H9 (cell line): ENCODE measurements at regions not wholly inside any gene's neighbourhood (a gene's known extent, or its start where the extent isn't known, plus 50 kb on each side); places are given as distances from the start of the nearest gene placed in this dataset.

Source experiments
- DNase-seq: peaks from one replicate; pipeline ENCODE4 v3.0.0-alpha.2; 2017
- H2AFZ ChIP-seq: one replicate; pipeline ENCODE4 v1.6.1; 2013; ENCODE audit warnings: mild to moderate bottlenecking, low read length, control low read depth, moderate library complexity
- H2AK5ac ChIP-seq: 2 replicates; pipeline ENCODE4 v1.6.1; 2013; ENCODE audit warnings: low read length, control low read depth, mixed read lengths; ENCODE audit not compliant: insufficient read length
- H2BK120ac ChIP-seq: one replicate; pipeline ENCODE4 v1.6.1; 2013; ENCODE audit warnings: low read depth, mild to moderate bottlenecking, low read length, control low read depth, inconsistent platforms; ENCODE audit not compliant: poor library complexity, severe bottlenecking
- H2BK12ac ChIP-seq: 2 replicates; pipeline ENCODE4 v1.6.1; 2013; ENCODE audit warnings: low read length, control low read depth, mixed read lengths, low read depth; ENCODE audit not compliant: insufficient read length
- H2BK15ac ChIP-seq: 2 replicates; pipeline ENCODE4 v1.6.1; 2013; ENCODE audit warnings: low read depth, low read length, control low read depth
- H2BK20ac ChIP-seq: one replicate; pipeline ENCODE4 v1.6.1; 2013; ENCODE audit warnings: low read depth, mild to moderate bottlenecking, low read length, control low read depth, inconsistent platforms; ENCODE audit not compliant: poor library complexity, severe bottlenecking
- H2BK5ac ChIP-seq: 2 replicates; pipeline ENCODE4 v1.6.1; 2013; ENCODE audit warnings: low read length, control low read depth, mixed read lengths; ENCODE audit not compliant: insufficient read length
- H3K14ac ChIP-seq: 2 replicates; pipeline ENCODE4 v1.6.1; 2013; ENCODE audit warnings: low read length, control low read depth; ENCODE audit not compliant: insufficient read depth
- H3K18ac ChIP-seq: 2 replicates; pipeline ENCODE4 v1.6.1; 2013; ENCODE audit warnings: low read depth, mild to moderate bottlenecking, mixed read lengths, low read length, control low read depth; ENCODE audit not compliant: insufficient read length
- H3K23ac ChIP-seq: 2 replicates; pipeline ENCODE4 v1.6.1; 2013; ENCODE audit warnings: low read length, control low read depth, mixed read lengths, low read depth; ENCODE audit not compliant: insufficient read length
- H3K23me2 ChIP-seq: 2 replicates; pipeline ENCODE4 v1.6.1; 2013; ENCODE audit warnings: low read depth, mild to moderate bottlenecking, mixed read lengths, low read length, control low read depth; ENCODE audit not compliant: insufficient read length, poor library complexity, severe bottlenecking
- H3K27ac ChIP-seq: 2 replicates; pipeline ENCODE4 v1.5.1; 2013; ENCODE audit warnings: low read length, control low read depth, mixed read lengths, low read depth; ENCODE audit not compliant: insufficient read length
- H3K27me3 ChIP-seq: 2 replicates; pipeline ENCODE4 v1.6.1; 2013; ENCODE audit warnings: low read length, control low read depth, inconsistent platforms; ENCODE audit not compliant: insufficient read depth
- H3K4ac ChIP-seq: 2 replicates; pipeline ENCODE4 v1.6.1; 2013; ENCODE audit warnings: low read depth, mild to moderate bottlenecking, control low read depth, inconsistent platforms, low read length, moderate library complexity
- H3K4me1 ChIP-seq: 2 replicates; pipeline ENCODE4 v1.6.1; 2013; ENCODE audit warnings: low read length, control low read depth, inconsistent platforms; ENCODE audit not compliant: insufficient read depth
- H3K4me2 ChIP-seq: 2 replicates; pipeline ENCODE4 v1.6.1; 2013; ENCODE audit warnings: low read length, control low read depth, mixed read lengths; ENCODE audit not compliant: insufficient read length, insufficient read depth
- H3K56ac ChIP-seq: 2 replicates; pipeline ENCODE4 v1.6.1; 2013; ENCODE audit warnings: low read depth, mild to moderate bottlenecking, mixed read lengths, low read length, control low read depth; ENCODE audit not compliant: insufficient read length
- H3K79me1 ChIP-seq: 2 replicates; pipeline ENCODE4 v1.6.1; 2013; ENCODE audit warnings: low read depth, mild to moderate bottlenecking, moderate library complexity, low read length, control low read depth, inconsistent platforms; ENCODE audit not compliant: insufficient read depth, poor library complexity, severe bottlenecking
- H3K79me2 ChIP-seq: 2 replicates; pipeline ENCODE4 v1.6.1; 2013; ENCODE audit warnings: low read length, control low read depth, inconsistent platforms; ENCODE audit not compliant: insufficient read depth
- H3K9ac ChIP-seq: 2 replicates; pipeline ENCODE4 v1.6.1; 2013; ENCODE audit warnings: low read length, control low read depth, mixed read lengths; ENCODE audit not compliant: insufficient read length; ENCODE audit errors: extremely low read depth
- H3K9me3 ChIP-seq: one replicate; pipeline ENCODE4 v1.6.1; 2013; ENCODE audit warnings: low read depth, low read length, inconsistent platforms; ENCODE audit not compliant: control insufficient read depth
- H3T11ph ChIP-seq: one replicate; pipeline ENCODE4 v1.6.1; 2013; ENCODE audit warnings: mild to moderate bottlenecking, low read length, control low read depth, inconsistent platforms
- H4K20me1 ChIP-seq: one replicate; pipeline ENCODE4 v1.6.1; 2013; ENCODE audit not compliant: control insufficient read depth, insufficient read length, insufficient read depth
- H4K5ac ChIP-seq: 2 replicates; pipeline ENCODE4 v1.6.1; 2013; ENCODE audit warnings: low read depth, mild to moderate bottlenecking, mixed read lengths, low read length, control low read depth; ENCODE audit not compliant: insufficient read length
- H4K8ac ChIP-seq: replicated peaks from 2 replicates; pipeline ENCODE4 v1.6.1; 2013; ENCODE audit warnings: low read length, control low read depth, mixed read lengths, low read depth; ENCODE audit not compliant: insufficient read length
- H4K91ac ChIP-seq: 2 replicates; pipeline ENCODE4 v1.6.1; 2013; ENCODE audit warnings: low read depth, mild to moderate bottlenecking, moderate library complexity, mixed read lengths, low read length, control low read depth; ENCODE audit not compliant: insufficient read length
- H3K27ac Mint-ChIP-seq, 3 experiments: 2 replicates in 2 of 3; 3 replicates in 1 of 3; pipeline ENCODE4 v1.8.0; 2020 to 2021; ENCODE audit warnings: mixed read lengths in 3 of 3, mild to moderate bottlenecking in 1 of 3, moderate library complexity in 1 of 3
- H3K27me3 Mint-ChIP-seq: 2 replicates; pipeline ENCODE4 v1.8.0; 2021; ENCODE audit warnings: low read depth, mild to moderate bottlenecking, moderate library complexity, mixed read lengths
- H3K36me3 Mint-ChIP-seq, 3 experiments: 2 replicates in 2 of 3; 3 replicates in 1 of 3; pipeline ENCODE4 v1.8.0; 2020 to 2021; ENCODE audit warnings: low read depth in 3 of 3, mixed read lengths in 3 of 3; ENCODE audit not compliant: insufficient read depth in 1 of 3
- H3K4me1 Mint-ChIP-seq, 2 experiments: 2 replicates each; pipeline ENCODE4 v1.8.0; 2020; ENCODE audit warnings: mixed read lengths in 2 of 2
- H3K4me3 Mint-ChIP-seq, 2 experiments: 2 replicates in 1 of 2; 3 replicates in 1 of 2; pipeline ENCODE4 v1.8.0; 2020 to 2021; ENCODE audit warnings: mild to moderate bottlenecking in 2 of 2, mixed read lengths in 2 of 2, moderate library complexity in 1 of 2
- H3K9me3 Mint-ChIP-seq, 2 experiments: 2 replicates in 1 of 2; 3 replicates in 1 of 2; pipeline ENCODE4 v1.8.0; 2020; ENCODE audit warnings: mild to moderate bottlenecking in 2 of 2, mixed read lengths in 2 of 2, moderate library complexity in 1 of 2
- CTCF ChIP-seq: fragments of 200-600 bp; sonication (generic); conservative IDR thresholded peaks from 3 replicates; pipeline ENCODE4 v1.8.0; 2021; ENCODE audit warnings: antibody characterized with exemption, mild to moderate bottlenecking
- WGBS: extraction: QIAGEN DNeasy Blood & Tissue Kit; methylation state at CpG from one replicate; pipeline ENCODE4 v1.1.7; 2013; ENCODE audit warnings: missing lambda C conversion rate, low lambda C conversion rate, mixed read lengths; ENCODE audit not compliant: insufficient read length; ENCODE audit errors: extremely low coverage; 5-methylcytosine and 5-hydroxymethylcytosine counted together

GRCh38 chr20:52427960-52428359 lies 236.4 kb upstream of the ZFP64 start:
- no peak overlapping the region for H3K4ac ChIP-seq
- H2BK12ac ChIP-seq, result no peak overlapping the region
- no peak overlapping the region for H3K27ac Mint-ChIP-seq
- H4K91ac ChIP-seq, result no peak overlapping the region
- H3K4me3 Mint-ChIP-seq, result no peak overlapping the region
- H3K56ac ChIP-seq, result no peak overlapping the region
- H2AFZ ChIP-seq, result no peak overlapping the region
- no peak overlapping the region for H2BK120ac ChIP-seq
- no peak overlapping the region for H3K23ac ChIP-seq
- H2BK20ac ChIP-seq, result no peak overlapping the region
- H4K8ac ChIP-seq, result no peak overlapping the region
- no peak overlapping the region for H3T11ph ChIP-seq
- peaks cover 0 to 8% (median 0%) of the 10 kb centered on the region in 3 experiments; a peak in 1 of 7 replicates for H3K36me3 Mint-ChIP-seq
- H3K79me1 ChIP-seq, result no peaks in the 10 kb centered on the region
- H3K4me1 ChIP-seq, result no peaks in the 10 kb centered on the region
- no peaks in the 10 kb centered on the region for H3K9me3 ChIP-seq
- no peak overlapping the region for H3K9ac ChIP-seq
- no peaks in the 10 kb centered on the region for H3K23me2 ChIP-seq
- no peaks in the 10 kb centered on the region for H3K27me3 Mint-ChIP-seq
- H2BK5ac ChIP-seq, result no peak overlapping the region
- no CpG with 5 or more reads among the region's 2 CpGs for WGBS
- TF ChIP-seq CTCF, result no peak
- no peaks in the 10 kb centered on the region for H3K27me3 ChIP-seq
- H3K18ac ChIP-seq, result no peak overlapping the region
- H4K5ac ChIP-seq, result no peak overlapping the region
- H3K27ac ChIP-seq, result no peak overlapping the region
- H3K4me2 ChIP-seq, result no peak overlapping the region
- H3K14ac ChIP-seq, result no peak overlapping the region
- no peaks in the 10 kb centered on the region for H3K79me2 ChIP-seq
- peaks cover 0 to 6% of the 10 kb centered on the region in 2 experiments; a peak in 1 of 4 replicates for H3K4me1 Mint-ChIP-seq
- H2BK15ac ChIP-seq, result no peak overlapping the region
- DNase-seq, result no peak
- no peaks in the 10 kb centered on the region for H4K20me1 ChIP-seq
- peaks cover 5 to 7% of the 10 kb centered on the region in 2 experiments for H3K9me3 Mint-ChIP-seq
- no peak overlapping the region for H2AK5ac ChIP-seq
